ENCODE measurements at regions not wholly inside any gene's neighbourhood (a gene's known extent, or its start where the extent isn't known, plus 50 kb on each side); places are given as distances from the start of the nearest gene placed in this dataset.

GRCh38 chr12:124490584-124491305 lies 76.7 kb downstream of the NCOR2 start:
- TF ChIP-seq FOXP1 (CRISPR knock-in tag; IDR thresholded peaks at IDR 0.05; ENCODE audit: borderline replicate concordance) (no peak), CTCF (IDR thresholded peaks at IDR 0.05) (no peak), OVOL2 (CRISPR knock-in tag; IDR thresholded peaks at IDR 0.05; ENCODE audit: borderline replicate concordance) (no peak), ZNF396 (CRISPR knock-in tag; IDR thresholded peaks at IDR 0.05; ENCODE audit: borderline replicate concordance) (no peak), AFF4 (CRISPR knock-in tag; IDR thresholded peaks at IDR 0.05; ENCODE audit: borderline replicate concordance) (no peak), IRF2 (CRISPR knock-in tag; IDR thresholded peaks at IDR 0.05; ENCODE audit: borderline replicate concordance, low read depth) (no peak), IRF1 (CRISPR knock-in tag; IDR thresholded peaks at IDR 0.05) (no peak), PRRX2 (CRISPR knock-in tag; IDR thresholded peaks at IDR 0.05) (no peak), TP53 (CRISPR knock-in tag; IDR thresholded peaks at IDR 0.05) (no peak)

Data from WTC11 (cell line).